Stimulated activated CD4-positive, alpha-beta T cell treated with anti-CD3 and anti-CD28 coated beads, Interleukin-15, amount 100 ng/mL, for 24 hours (primary cell): ENCODE measurements at regions not wholly inside any gene's neighbourhood (a gene's known extent, or its start where the extent isn't known, plus 50 kb on each side); places are given as distances from the start of the nearest gene placed in this dataset.

Experiments used
- DNase-seq: peaks from one replicate; pipeline ENCODE4 v3.0.0-alpha.2; 2020

- no peak for DNase-seq
Observed at GRCh38 chr14:85233756-85234155, 296.2 kb upstream of the FLRT2 start.

- no peak for DNase-seq
Observed at GRCh38 chr14:85234156-85235025, 295.6 kb upstream of the FLRT2 start.

- no peak for DNase-seq
Observed at GRCh38 chr14:85235868-85236267, 294.1 kb upstream of the FLRT2 start.

- DNase-seq, result no peak
Observed at GRCh38 chr14:85236296-85236695, 293.6 kb upstream of the FLRT2 start.

- no peak for DNase-seq
Observed at GRCh38 chr14:85239791-85240190, 290.2 kb upstream of the FLRT2 start.

GRCh38 chr14:85241022-85241855, 288.7 kb upstream of the FLRT2 start:
- DNase-seq, result no peak

- no peak for DNase-seq
Observed at GRCh38 chr14:85242666-85243065, 287.3 kb upstream of the FLRT2 start.

- DNase-seq, result no peak
Observed at GRCh38 chr14:85243321-85243720, 286.6 kb upstream of the FLRT2 start.

GRCh38 chr14:85247071-85247470, 282.9 kb upstream of the FLRT2 start:
- DNase-seq, result no peak

- no peak for DNase-seq
Observed at GRCh38 chr14:85248881-85249635, 280.9 kb upstream of the FLRT2 start.

- no peak for DNase-seq
Observed at GRCh38 chr14:85250414-85251189, 279.3 kb upstream of the FLRT2 start.

- no peak for DNase-seq
Observed at GRCh38 chr14:85252011-85252410, 277.9 kb upstream of the FLRT2 start.

GRCh38 chr14:85254711-85255110, 275.2 kb upstream of the FLRT2 start:
- DNase-seq, result no peak

GRCh38 chr14:85257287-85257686, 272.7 kb upstream of the FLRT2 start:
- DNase-seq, result no peak

GRCh38 chr14:85263916-85264675, 265.8 kb upstream of the FLRT2 start:
- DNase-seq, result no peak

- DNase-seq, result no peak
Observed at GRCh38 chr14:85273099-85273677, 256.8 kb upstream of the FLRT2 start.

- DNase-seq, result no peak
Observed at GRCh38 chr14:85273952-85274351, 256.0 kb upstream of the FLRT2 start.

- no peak for DNase-seq
Observed at GRCh38 chr14:85276161-85276978, 253.6 kb upstream of the FLRT2 start.

- no peak for DNase-seq
Observed at GRCh38 chr14:85276979-85277228, 253.0 kb upstream of the FLRT2 start.

GRCh38 chr14:85279407-85279806, 250.5 kb upstream of the FLRT2 start:
- no peak for DNase-seq

GRCh38 chr14:85280074-85280473, 249.9 kb upstream of the FLRT2 start:
- no peak for DNase-seq
